CD4-positive, alpha-beta T cell (primary cell): ENCODE measurements at regions not wholly inside any gene's neighbourhood (a gene's known extent, or its start where the extent isn't known, plus 50 kb on each side); places are given as distances from the start of the nearest gene placed in this dataset.

Experiments
- ATAC-seq: fragments of 200-7000 bp; cut with Tn5 transposase; one replicate; pipeline ENCODE4 v1.10.0; 2022; ENCODE audit warnings: mild to moderate bottlenecking; ENCODE audit not compliant: poor library complexity
- CTCF ChIA-PET: fragments of 350-600 bp; sonication (Branson Sonifier 250); formaldehyde crosslinking; loops from one replicate; lab custom pipeline; 2021; ENCODE audit warnings: antibody characterized with exemption, inconsistent platforms; lab: Charles Lee
- POLR2A ChIA-PET: fragments of 350-600 bp; sonication (Branson Sonifier 250); formaldehyde crosslinking; loops from one replicate; lab custom pipeline; 2021; ENCODE audit warnings: antibody characterized with exemption, inconsistent platforms; lab: Charles Lee
- DNase-seq, 14 experiments: peaks; one replicate each; pipeline ENCODE4 v3.0.0-alpha.2; 2013 to 2020; ENCODE audit warnings: mixed read lengths in 2 of 14
- H3K27ac ChIP-seq, 2 donors: one replicate each; pipeline versions ENCODE4 v1.5.1 to v1.7.0; 2013; ENCODE audit warnings: low read length in 2 of 2, low read depth in 1 of 2, mild to moderate bottlenecking in 1 of 2
- H3K27me3 ChIP-seq, 2 experiments: 1 replicate in 1 of 2; 2 replicates in 1 of 2; pipeline versions ENCODE4 v1.6.1 to v1.7.0; 2013; ENCODE audit warnings: low read length in 2 of 2, control low read depth in 1 of 2, mild to moderate bottlenecking in 1 of 2, moderate library complexity in 1 of 2; ENCODE audit not compliant: insufficient read depth in 2 of 2, control insufficient read depth in 1 of 2
- H3K36me3 ChIP-seq: one replicate; pipeline ENCODE4 v1.6.1; 2013; ENCODE audit warnings: low read length, control low read depth; ENCODE audit not compliant: insufficient read depth
- H3K4me1 ChIP-seq: one replicate; pipeline ENCODE4 v1.6.1; 2013; ENCODE audit warnings: low read length, control low read depth; ENCODE audit not compliant: insufficient read depth
- H3K4me3 ChIP-seq: one replicate; pipeline ENCODE4 v1.5.1; 2013; ENCODE audit warnings: mild to moderate bottlenecking, low read length, moderate library complexity
- H3K9me3 ChIP-seq, 2 experiments: 1 replicate in 1 of 2; 2 replicates in 1 of 2; pipeline versions ENCODE4 v1.6.1 to v1.7.0; 2013; ENCODE audit warnings: low read length in 2 of 2, mild to moderate bottlenecking in 2 of 2, control low read depth in 1 of 2, moderate library complexity in 1 of 2; ENCODE audit not compliant: control insufficient read depth in 1 of 2, insufficient read depth in 1 of 2
- H3K27ac Mint-ChIP-seq: one replicate; pipeline ENCODE4 v1.8.0; 2020; ENCODE audit warnings: mixed read lengths
- H3K27me3 Mint-ChIP-seq: one replicate; pipeline ENCODE4 v1.8.0; 2021; ENCODE audit warnings: mixed read lengths
- H3K36me3 Mint-ChIP-seq: one replicate; pipeline ENCODE4 v1.8.0; 2021; ENCODE audit warnings: low read depth, mixed read lengths
- H3K4me1 Mint-ChIP-seq: one replicate; pipeline ENCODE4 v1.8.0; 2021; ENCODE audit warnings: low read depth, mixed read lengths
- H3K4me3 Mint-ChIP-seq: one replicate; pipeline ENCODE4 v1.8.0; 2020; ENCODE audit warnings: mild to moderate bottlenecking, mixed read lengths
- H3K9me3 Mint-ChIP-seq: one replicate; pipeline ENCODE4 v1.8.0; 2020; ENCODE audit warnings: mixed read lengths
- intact Hi-C, 2 experiments: fragments of 100-400 bp; cut with DNase I in 1 of 2; cut with micrococcal nuclease in 1 of 2; formaldehyde crosslinking; loops; one replicate each; pipeline versions ENCODE4 v1.15.1 to v1.9.0; 2023 to 2025; cut with DNase I, micrococcal nuclease
- TF ChIP-seq, protein P1 (sequence below): fragments of 200-600 bp; IDR thresholded peaks from one replicate; pipeline ENCODE4 v1.8.0; 2022; ENCODE audit warnings: antibody characterized with exemption, mild to moderate bottlenecking

DNA sequence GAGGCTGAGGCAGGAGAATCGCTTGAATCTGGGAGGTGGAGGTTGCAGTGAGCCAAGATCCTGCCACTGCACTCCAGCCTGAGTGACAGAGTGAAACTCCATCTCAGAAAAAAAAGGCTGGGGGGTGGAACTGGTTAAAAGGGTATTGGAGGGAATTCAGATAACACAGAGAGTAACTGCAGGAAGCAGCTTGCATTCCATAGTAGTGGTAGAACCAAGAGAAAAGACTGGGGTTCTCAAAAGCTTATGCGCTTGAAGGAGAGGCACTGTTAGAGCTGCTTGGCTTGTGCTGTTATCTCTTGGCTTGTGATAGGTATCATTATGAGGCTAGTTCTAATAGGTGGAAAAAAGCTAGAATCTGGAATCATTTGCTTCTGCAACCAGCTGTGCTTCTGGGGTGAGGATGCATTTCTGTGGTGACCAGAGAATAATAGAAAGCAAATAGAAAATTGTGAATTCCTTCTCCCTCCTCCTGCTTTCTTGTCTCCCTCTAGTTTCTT, 91.2 kb upstream of the ELOVL6 start:
- DNase-seq (no peak), ATAC-seq (no peak)
- no peaks in the 10 kb centered on the region for H3K9me3 Mint-ChIP-seq
- Histone ChIP-seq H3K4me3 (no peak overlapping the region), H3K4me1 (no peaks in the 10 kb centered on the region), H3K36me3 (no peaks in the 10 kb centered on the region), H3K27me3 (peaks cover 3 to 6% of the 10 kb centered on the region in 2 experiments), H3K27ac (no peak overlapping the region), H3K9me3 (peaks cover 0 to 5% of the 10 kb centered on the region in 2 experiments)
- H3K27ac Mint-ChIP-seq, result no peak overlapping the region
- POLR2A ChIA-PET, result no interaction called here
- peaks cover 18% of the 10 kb centered on the region for H3K27me3 Mint-ChIP-seq
- TF ChIP-seq, protein P1, sequence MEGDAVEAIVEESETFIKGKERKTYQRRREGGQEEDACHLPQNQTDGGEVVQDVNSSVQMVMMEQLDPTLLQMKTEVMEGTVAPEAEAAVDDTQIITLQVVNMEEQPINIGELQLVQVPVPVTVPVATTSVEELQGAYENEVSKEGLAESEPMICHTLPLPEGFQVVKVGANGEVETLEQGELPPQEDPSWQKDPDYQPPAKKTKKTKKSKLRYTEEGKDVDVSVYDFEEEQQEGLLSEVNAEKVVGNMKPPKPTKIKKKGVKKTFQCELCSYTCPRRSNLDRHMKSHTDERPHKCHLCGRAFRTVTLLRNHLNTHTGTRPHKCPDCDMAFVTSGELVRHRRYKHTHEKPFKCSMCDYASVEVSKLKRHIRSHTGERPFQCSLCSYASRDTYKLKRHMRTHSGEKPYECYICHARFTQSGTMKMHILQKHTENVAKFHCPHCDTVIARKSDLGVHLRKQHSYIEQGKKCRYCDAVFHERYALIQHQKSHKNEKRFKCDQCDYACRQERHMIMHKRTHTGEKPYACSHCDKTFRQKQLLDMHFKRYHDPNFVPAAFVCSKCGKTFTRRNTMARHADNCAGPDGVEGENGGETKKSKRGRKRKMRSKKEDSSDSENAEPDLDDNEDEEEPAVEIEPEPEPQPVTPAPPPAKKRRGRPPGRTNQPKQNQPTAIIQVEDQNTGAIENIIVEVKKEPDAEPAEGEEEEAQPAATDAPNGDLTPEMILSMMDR, result no peak
- no peak overlapping the region for H3K4me3 Mint-ChIP-seq
- CTCF ChIA-PET, result interaction anchor here (1.0 kb wide), 1 partner anchor 9 kb away, joined by 3 read pairs; no protein-coding TSS in a partner anchor
- intact Hi-C loops, result no loop called here
- H3K4me1 Mint-ChIP-seq, result no peaks in the 10 kb centered on the region
- H3K36me3 Mint-ChIP-seq, result no peaks in the 10 kb centered on the region

GRCh38 chr4:110287130-110287529, 88.7 kb upstream of the ELOVL6 start:
- Mint-ChIP-seq H3K27me3 (peaks cover 8% of the 10 kb centered on the region), H3K9me3 (no peaks in the 10 kb centered on the region), H3K4me3 (no peak overlapping the region), H3K36me3 (no peaks in the 10 kb centered on the region), H3K4me1 (no peaks in the 10 kb centered on the region), H3K27ac (no peak overlapping the region)
- ChIA-PET CTCF (interaction anchor here (0.6 kb wide), 1 partner anchor 359 kb away, joined by 3 read pairs; no protein-coding TSS in a partner anchor), POLR2A (no interaction called here)
- H3K4me1 ChIP-seq, result no peaks in the 10 kb centered on the region
- intact Hi-C loops, result no loop called here
- ATAC-seq, result no peak
- no peaks in the 10 kb centered on the region for H3K9me3 ChIP-seq
- H3K36me3 ChIP-seq, result no peaks in the 10 kb centered on the region
- no peak for DNase-seq
- peaks cover 0 to 2% of the 10 kb centered on the region in 2 experiments for H3K27me3 ChIP-seq
- H3K27ac ChIP-seq, result no peak overlapping the region
- TF ChIP-seq, protein P1, result no peak
- H3K4me3 ChIP-seq, result no peak overlapping the region

DNA sequence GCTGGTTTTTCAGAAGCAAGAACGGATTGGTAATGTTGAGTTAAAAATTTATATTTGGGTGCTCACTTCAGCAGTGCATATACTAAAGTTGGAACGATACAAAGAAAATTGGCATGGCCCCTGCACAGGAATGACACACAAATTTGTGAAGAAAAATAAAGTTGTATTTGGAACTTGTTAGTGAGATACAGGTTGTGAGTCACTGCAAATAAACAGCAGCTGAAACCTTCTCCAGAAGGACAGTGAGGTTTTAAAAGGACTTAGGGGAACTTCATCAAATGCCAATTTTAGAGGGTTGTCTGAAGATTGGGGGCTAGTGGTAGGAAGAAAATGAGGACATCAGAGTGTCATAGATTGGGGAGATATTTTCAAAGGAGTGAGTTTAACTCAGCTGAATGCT, 79.7 kb upstream of the ELOVL6 start:
- Mint-ChIP-seq H3K36me3 (no peaks in the 10 kb centered on the region), H3K9me3 (no peaks in the 10 kb centered on the region), H3K27ac (no peak overlapping the region), H3K4me1 (no peaks in the 10 kb centered on the region), H3K4me3 (no peak overlapping the region), H3K27me3 (no peaks in the 10 kb centered on the region)
- Histone ChIP-seq H3K9me3 (no peaks in the 10 kb centered on the region), H3K4me1 (no peaks in the 10 kb centered on the region), H3K36me3 (no peaks in the 10 kb centered on the region), H3K27ac (no peak overlapping the region), H3K4me3 (no peak overlapping the region), H3K27me3 (peaks cover 0 to 2% of the 10 kb centered on the region in 2 experiments)
- CTCF ChIA-PET, result interaction anchor here (1.2 kb wide), 1 partner anchor 13 kb away, joined by 3 read pairs; no protein-coding TSS in a partner anchor
- TF ChIP-seq, protein P1, result no peak
- DNase-seq (no peak), ATAC-seq (no peak)
- intact Hi-C loops, result no loop called here
- POLR2A ChIA-PET, result no interaction called here
